ENCODE measurements at regions not wholly inside any gene's neighbourhood (a gene's known extent, or its start where the extent isn't known, plus 50 kb on each side); places are given as distances from the start of the nearest gene placed in this dataset.

DNA sequence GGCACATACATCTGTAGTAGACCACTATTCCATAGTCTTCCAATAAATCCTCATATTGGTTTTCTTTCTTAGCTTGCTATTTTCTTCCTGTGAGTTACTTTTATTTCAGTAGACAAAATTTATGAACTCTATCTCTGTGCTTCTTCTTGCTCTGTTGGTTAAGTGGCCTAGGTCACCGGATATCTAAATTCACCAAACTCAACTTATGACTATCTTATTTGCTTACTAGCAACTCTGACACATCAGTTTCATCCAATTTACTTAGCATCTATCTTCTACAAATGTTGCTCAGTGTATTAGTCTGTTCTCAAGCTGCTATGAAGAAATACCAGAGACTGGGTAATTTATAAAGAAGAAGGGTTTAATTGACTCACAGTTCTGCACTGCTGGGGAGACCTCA, 432.5 kb upstream of the FSIP2 start:
- DNase-seq (ENCODE audit: low read depth), result no peak
- no peak for TF ChIP-seq CTCF (conservative IDR thresholded peaks at IDR 0.05; ENCODE audit: low read length)
- H3K4me3 ChIP-seq (ENCODE audit: low read length), result no peak overlapping the region

- TF ChIP-seq CTCF (conservative IDR thresholded peaks at IDR 0.05; ENCODE audit: low read length), result no peak
- DNase-seq (ENCODE audit: low read depth), result no peak
- H3K4me3 ChIP-seq (ENCODE audit: low read length), result no peak overlapping the region
Observed at GRCh38 chr2:185316383-185316782, 422.2 kb upstream of the FSIP2 start.

DNA sequence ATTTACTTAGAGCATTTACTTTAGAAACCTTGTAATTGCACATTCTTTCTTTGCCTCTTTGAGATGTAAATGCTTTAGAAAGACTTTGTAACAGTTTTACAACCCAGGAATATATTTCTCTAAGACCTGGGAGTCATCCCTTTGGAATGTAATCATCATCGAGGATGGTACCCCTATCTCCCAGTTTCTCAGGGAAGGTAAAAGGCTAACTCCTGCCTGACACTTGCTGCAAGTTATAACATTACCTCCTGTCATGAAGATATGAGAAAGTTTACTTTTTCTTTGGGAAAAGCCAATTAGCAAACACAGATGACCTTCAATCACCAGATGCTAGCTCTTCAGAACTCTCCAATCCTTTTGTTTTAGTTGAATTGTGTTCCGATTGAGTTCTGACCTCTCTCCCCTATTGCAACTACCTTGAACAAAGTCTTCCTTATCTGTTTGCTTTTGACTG, 420.3 kb upstream of the FSIP2 start:
- TF ChIP-seq CTCF (conservative IDR thresholded peaks at IDR 0.05; ENCODE audit: low read length), result no peak
- no peak for DNase-seq (ENCODE audit: low read depth)

DNA sequence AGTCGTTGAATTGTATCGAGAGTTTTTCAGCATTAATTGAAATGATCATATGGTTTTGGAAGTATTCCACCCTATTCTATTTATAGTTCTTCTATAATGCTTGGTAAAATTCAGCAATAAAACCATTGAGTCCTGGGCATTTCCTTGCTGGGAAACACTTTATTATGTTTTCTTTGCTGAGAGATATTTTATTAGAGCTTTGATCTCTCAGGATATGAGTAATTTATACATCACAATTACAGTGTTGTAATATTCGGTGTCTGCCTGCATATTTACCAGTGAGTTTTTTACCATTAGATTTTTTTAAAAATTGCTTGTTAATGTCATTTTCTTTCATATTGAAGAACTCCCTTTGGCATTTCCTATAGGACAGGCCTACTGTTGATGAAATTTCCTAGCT, 402.7 kb upstream of the FSIP2 start:
- TF ChIP-seq CTCF (conservative IDR thresholded peaks at IDR 0.05; ENCODE audit: low read length), result no peak
- no peak for DNase-seq (ENCODE audit: low read depth)
- no peak overlapping the region for H3K4me3 ChIP-seq (ENCODE audit: low read length)

More for the DNA sequence above, 420.3 kb upstream of the FSIP2 start:
- no peak overlapping the region for H3K4me3 ChIP-seq (ENCODE audit: low read length)

- DNase-seq (ENCODE audit: low read depth), result no peak
- no peak overlapping the region for H3K4me3 ChIP-seq (ENCODE audit: low read length)
- TF ChIP-seq CTCF (conservative IDR thresholded peaks at IDR 0.05; ENCODE audit: low read length), result no peak
Observed at GRCh38 chr2:185337033-185337432, 401.6 kb upstream of the FSIP2 start.

DNA sequence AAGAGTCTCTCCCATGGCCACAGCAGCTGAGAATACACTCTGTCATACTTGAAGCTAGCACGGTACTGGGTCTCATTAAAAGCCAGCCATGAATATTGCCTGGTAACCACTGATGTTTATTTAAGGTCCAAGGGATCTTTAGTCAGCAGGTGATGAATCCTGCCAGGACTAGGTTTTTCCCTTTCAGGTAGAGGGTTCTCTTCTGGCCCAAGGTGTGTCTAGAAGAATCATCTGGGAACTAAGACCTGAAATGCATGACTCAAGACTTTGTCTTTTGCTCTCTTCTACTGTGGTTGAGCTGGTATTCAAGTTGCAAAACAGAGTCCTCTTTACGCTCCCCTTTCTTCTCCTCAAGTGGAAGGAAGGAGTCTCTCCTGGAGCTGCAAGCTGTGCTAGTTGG, 400.5 kb upstream of the FSIP2 start:
- no peak for TF ChIP-seq CTCF (conservative IDR thresholded peaks at IDR 0.05; ENCODE audit: low read length)
- DNase-seq (ENCODE audit: low read depth), result no peak
- no peak overlapping the region for H3K4me3 ChIP-seq (ENCODE audit: low read length)

DNA sequence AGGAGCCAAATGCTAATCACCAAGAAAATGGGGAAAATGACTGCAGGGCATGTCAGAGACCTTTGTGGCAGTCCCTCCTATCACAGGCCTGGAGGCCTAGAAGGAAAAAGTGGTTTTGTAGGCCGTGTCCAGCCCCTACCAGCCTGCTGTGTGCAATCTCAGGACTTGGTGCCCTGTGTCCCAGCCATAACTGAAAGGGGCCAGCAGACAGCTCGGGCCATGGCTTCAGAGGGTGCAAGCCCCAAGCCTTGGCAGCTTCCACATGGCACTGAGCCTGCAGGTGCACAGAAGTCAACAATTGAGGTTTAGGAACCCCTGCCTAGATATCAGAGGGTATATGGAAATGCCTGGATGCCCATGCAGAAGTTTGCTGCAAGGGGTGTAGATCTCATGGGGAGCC, 391.2 kb upstream of the FSIP2 start:
- no peak overlapping the region for H3K4me3 ChIP-seq (ENCODE audit: low read length)
- TF ChIP-seq CTCF (conservative IDR thresholded peaks at IDR 0.05; ENCODE audit: low read length), result no peak
- DNase-seq (ENCODE audit: low read depth), result no peak
